Upper lobe of right lung (tissue), 1 donor: ENCODE measurements at regions not wholly inside any gene's neighbourhood (a gene's known extent, or its start where the extent isn't known, plus 50 kb on each side); places are given as distances from the start of the nearest gene placed in this dataset.

Experiments
- ATAC-seq: fragments of 200-7000 bp; cut with Tn5 transposase; one replicate; pipeline ENCODE4 v1.9.1; 2020; ENCODE audit warnings: mild to moderate bottlenecking, moderate library complexity
- DNase-seq: peaks from one replicate; pipeline ENCODE4 v3.0.0-alpha.2; 2020
- H3K27ac ChIP-seq: fragments of 200-600 bp; one replicate; pipeline ENCODE4 v1.8.0; 2022
- H3K27me3 ChIP-seq: fragments of 200-600 bp; one replicate; pipeline ENCODE4 v1.8.0; 2022; ENCODE audit warnings: mild to moderate bottlenecking
- H3K36me3 ChIP-seq: fragments of 200-600 bp; one replicate; pipeline ENCODE4 v1.8.0; 2022
- H3K4me1 ChIP-seq: fragments of 200-600 bp; one replicate; pipeline ENCODE4 v1.8.0; 2022
- H3K4me3 ChIP-seq: fragments of 200-600 bp; one replicate; pipeline ENCODE4 v1.8.0; 2022; ENCODE audit warnings: mild to moderate bottlenecking
- H3K9me3 ChIP-seq: fragments of 200-600 bp; one replicate; pipeline ENCODE4 v1.8.0; 2022
- CTCF ChIP-seq: fragments of 200-600 bp; IDR thresholded peaks from one replicate; pipeline ENCODE4 v1.8.0; 2022; ENCODE audit warnings: antibody characterized with exemption
- intact Hi-C: fragments of 100-400 bp; cut with DNase I; formaldehyde crosslinking; loops from one replicate; pipeline ENCODE4 v1.11.0; 2022
- donor health status: DM: no; HTN: yes; CAD: no; lungs with severe emphysema.

DNA sequence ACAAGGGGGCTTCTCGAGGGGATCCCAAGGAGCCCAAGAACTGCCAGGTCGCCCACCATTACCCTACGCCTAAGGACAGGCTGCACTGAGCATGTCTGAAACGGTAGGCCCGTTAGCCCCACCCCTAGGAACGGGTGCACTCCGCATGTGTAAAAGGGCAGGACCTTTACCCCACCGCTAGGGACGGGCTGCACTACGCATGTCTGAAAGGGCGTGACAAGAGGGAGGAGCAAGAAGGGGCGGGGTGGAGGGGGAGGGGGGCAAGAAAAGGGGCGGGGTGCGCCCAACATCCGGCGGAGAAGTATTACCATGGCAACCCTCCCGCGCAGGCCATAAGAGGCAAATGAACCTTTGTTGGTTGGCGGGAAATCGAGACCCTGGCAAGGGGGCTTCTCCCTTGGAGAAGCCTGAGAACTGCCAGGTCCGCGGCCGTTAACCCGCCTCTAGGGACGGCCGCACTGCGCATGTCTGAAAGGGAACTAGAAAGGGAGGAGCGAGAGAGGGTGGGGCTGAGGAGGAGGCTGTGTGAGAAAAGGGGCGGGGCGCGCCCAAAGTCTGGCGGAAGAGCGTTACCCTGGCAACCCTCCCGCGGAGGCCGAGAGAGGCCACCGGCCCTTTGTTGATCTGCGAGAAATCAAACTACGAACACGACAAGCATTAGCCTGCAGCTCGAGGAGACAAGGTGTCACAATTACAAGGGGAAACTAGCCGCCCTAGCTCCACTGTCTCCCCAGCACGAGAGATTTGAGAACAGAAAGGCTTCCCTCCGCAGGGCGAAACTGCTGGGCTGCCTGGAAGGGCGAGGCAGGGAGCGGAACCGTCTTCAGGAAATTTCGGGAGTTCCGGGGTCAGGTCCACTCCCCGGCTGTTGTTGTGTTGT lies 2046.8 kb downstream of the TP53TG3F start:
- no peak overlapping the region for H3K4me3 ChIP-seq
- intact Hi-C loops, result no loop called here
- DNase-seq (no peak), ATAC-seq (peak; percentile 15)
- no peak for TF ChIP-seq CTCF
- H3K36me3 ChIP-seq, result no peaks in the 10 kb centered on the region
- no peaks in the 10 kb centered on the region for H3K27me3 ChIP-seq
- H3K9me3 ChIP-seq, result no peaks in the 10 kb centered on the region
- no peaks in the 10 kb centered on the region for H3K4me1 ChIP-seq
- H3K27ac ChIP-seq, result no peak overlapping the region

DNA sequence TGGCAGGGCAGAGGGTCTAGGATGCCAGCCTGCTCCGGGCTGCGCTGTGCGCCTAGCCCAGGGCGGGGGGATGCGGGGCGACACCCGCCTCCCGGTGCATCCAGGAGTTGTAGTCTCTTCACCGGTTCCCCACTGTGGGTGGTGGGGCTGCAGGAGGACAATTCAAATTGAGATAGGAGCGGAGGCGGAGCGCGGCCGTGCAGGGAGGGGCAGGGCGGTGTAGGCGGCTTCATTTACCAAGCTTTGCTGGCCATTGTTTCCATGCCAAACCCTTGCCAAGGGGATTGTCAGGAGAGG lies 2047.4 kb downstream of the TP53TG3F start:
- ATAC-seq (no peak), DNase-seq (no peak)
- Histone ChIP-seq H3K27me3 (no peaks in the 10 kb centered on the region), H3K27ac (no peak overlapping the region), H3K36me3 (no peaks in the 10 kb centered on the region), H3K9me3 (no peaks in the 10 kb centered on the region), H3K4me1 (no peaks in the 10 kb centered on the region), H3K4me3 (no peak overlapping the region)
- TF ChIP-seq CTCF, result no peak
- intact Hi-C loops, result no loop called here

DNA sequence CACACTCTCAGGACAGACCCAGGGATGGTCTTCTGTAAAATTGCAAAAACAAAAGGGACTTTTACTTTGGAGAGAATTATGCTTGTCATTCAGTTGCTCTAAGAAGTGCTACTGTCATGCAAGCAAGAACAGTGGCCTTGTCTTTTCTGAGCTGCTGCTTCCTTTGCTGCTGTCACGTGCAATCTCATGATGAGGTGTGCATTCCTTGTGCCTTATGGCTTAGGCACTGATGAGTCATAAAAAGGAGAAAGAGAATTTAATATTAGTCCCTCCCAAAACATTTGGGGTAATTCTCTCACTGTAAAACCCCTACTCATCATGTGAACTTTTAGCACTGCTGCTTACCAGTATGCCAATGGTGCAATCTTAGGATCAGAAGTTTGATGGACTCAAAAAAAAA lies 2051.3 kb downstream of the TP53TG3F start:
- ATAC-seq, result no peak
- no peak overlapping the region for H3K4me3 ChIP-seq
- H3K9me3 ChIP-seq, result no peaks in the 10 kb centered on the region
- no peaks in the 10 kb centered on the region for H3K4me1 ChIP-seq
- intact Hi-C loops, result no loop called here
- no peaks in the 10 kb centered on the region for H3K36me3 ChIP-seq
- H3K27me3 ChIP-seq, result no peaks in the 10 kb centered on the region
- DNase-seq, result no peak
- no peak overlapping the region for H3K27ac ChIP-seq
- no peak for TF ChIP-seq CTCF

DNA sequence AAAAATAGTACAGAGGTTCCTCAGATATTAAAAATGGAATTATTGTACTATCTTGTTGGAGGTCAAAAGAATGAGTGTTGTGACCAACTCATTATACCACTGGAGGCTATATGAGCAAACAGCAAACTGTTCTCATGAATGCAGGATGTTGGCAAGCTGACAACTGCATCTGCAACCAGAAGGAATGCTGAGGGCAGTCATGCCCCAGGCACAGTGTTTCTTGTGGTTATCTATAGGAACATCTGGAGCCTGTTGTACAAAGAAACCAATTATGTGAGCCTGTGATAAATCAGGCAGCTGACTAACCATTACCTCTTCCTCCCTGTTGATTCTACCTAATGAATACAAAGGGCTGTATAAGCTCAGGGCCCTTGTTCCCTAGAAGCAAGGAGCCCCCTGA lies 2057.1 kb downstream of the TP53TG3F start:
- no peaks in the 10 kb centered on the region for H3K27me3 ChIP-seq
- no peak overlapping the region for H3K27ac ChIP-seq
- intact Hi-C loops, result no loop called here
- no peaks in the 10 kb centered on the region for H3K9me3 ChIP-seq
- no peak for ATAC-seq
- DNase-seq, result no peak
- no peaks in the 10 kb centered on the region for H3K36me3 ChIP-seq
- no peak for TF ChIP-seq CTCF
- H3K4me3 ChIP-seq, result no peak overlapping the region
- H3K4me1 ChIP-seq, result no peaks in the 10 kb centered on the region

DNA sequence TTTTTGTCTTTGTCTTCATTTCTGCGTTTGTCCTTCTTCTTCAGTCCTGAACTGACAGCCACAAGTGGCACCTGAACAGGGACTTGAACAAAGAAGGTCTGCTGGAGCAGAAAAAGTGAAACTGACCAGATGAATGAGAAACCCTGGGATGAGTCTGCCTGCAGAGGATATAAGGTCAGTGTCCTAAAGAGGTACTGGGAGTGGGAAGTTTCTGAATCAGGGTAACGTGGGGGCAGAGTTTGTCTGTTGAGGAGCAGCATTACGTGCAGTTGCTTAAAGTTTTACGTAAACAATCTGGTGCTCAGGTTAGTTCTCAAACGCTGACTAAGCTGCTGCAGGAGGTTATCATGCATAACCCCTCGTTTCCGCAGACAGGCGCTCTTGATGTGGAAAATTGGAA lies 2057.6 kb downstream of the TP53TG3F start:
- no peak overlapping the region for H3K27ac ChIP-seq
- intact Hi-C loops, result no loop called here
- no peak for TF ChIP-seq CTCF
- H3K4me1 ChIP-seq, result no peaks in the 10 kb centered on the region
- no peaks in the 10 kb centered on the region for H3K36me3 ChIP-seq
- no peak overlapping the region for H3K4me3 ChIP-seq
- ATAC-seq, result no peak
- H3K9me3 ChIP-seq, result no peaks in the 10 kb centered on the region
- H3K27me3 ChIP-seq, result no peaks in the 10 kb centered on the region
- no peak for DNase-seq

GRCh38 chr16:35523991-35524390 lies 2064.6 kb downstream of the TP53TG3F start:
- Histone ChIP-seq H3K9me3 (no peaks in the 10 kb centered on the region), H3K36me3 (no peaks in the 10 kb centered on the region), H3K4me1 (no peaks in the 10 kb centered on the region), H3K27ac (no peak overlapping the region), H3K4me3 (no peak overlapping the region), H3K27me3 (no peaks in the 10 kb centered on the region)
- DNase-seq (no peak), ATAC-seq (no peak)
- TF ChIP-seq CTCF, result no peak
- intact Hi-C loops, result loop anchor here (5.0 kb wide), 1 partner anchor 48 kb away; no protein-coding TSS in a partner anchor
